ENCODE measurements at regions not wholly inside any gene's neighbourhood (a gene's known extent, or its start where the extent isn't known, plus 50 kb on each side); places are given as distances from the start of the nearest gene placed in this dataset.

GRCh38 chr2:19649142-19649541, 252.6 kb downstream of the TTC32 start:
- no peak for TF ChIP-seq GATA2 (IDR thresholded peaks at IDR 0.05; ENCODE audit: low read depth, low read length)
- TF ChIP-seq GATA3 (IDR thresholded peaks at IDR 0.05; ENCODE audit: low read depth, low read length) = no peak
